IPS DF 4.7 (cell line): ENCODE measurements at regions not wholly inside any gene's neighbourhood (a gene's known extent, or its start where the extent isn't known, plus 50 kb on each side); places are given as distances from the start of the nearest gene placed in this dataset.
"Not testable (repeated sequence)": the region's sequence is repeated elsewhere in the genome, so short reads cannot be mapped to it uniquely, and the experiment has no call there.

ENCODE experiments used
- DNase-seq: peaks from one replicate; pipeline ENCODE4 v3.0.0-alpha.2; 2013; ENCODE audit warnings: low spot score; ENCODE audit errors: extremely low read depth

DNA sequence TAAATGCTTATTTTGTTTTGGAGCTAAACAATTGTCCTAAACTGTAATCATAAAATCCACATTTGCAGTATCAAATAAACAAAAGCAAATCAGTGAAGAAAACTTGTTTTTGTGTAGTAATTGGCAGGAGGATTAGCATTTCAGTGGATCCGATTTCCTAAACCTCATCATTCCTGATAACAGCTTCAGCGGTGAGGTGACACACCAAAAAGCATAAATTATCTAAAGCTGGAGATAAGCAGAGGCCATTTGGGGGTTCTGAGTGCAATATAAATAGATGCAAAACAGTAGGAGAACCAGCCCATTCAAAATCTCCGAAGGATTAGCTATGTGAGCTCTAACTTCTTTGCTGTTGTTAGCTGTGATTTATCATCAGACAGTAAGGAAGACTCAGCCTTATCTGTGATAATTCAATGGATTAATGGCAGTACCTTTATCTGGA, 235.8 kb downstream of the EPHA7 start:
- DNase-seq = no peak

GRCh38 chr6:93182938-93183479, 236.3 kb downstream of the EPHA7 start:
- no peak for DNase-seq

GRCh38 chr6:93177918-93178317, 241.4 kb downstream of the EPHA7 start:
- no peak for DNase-seq

DNA sequence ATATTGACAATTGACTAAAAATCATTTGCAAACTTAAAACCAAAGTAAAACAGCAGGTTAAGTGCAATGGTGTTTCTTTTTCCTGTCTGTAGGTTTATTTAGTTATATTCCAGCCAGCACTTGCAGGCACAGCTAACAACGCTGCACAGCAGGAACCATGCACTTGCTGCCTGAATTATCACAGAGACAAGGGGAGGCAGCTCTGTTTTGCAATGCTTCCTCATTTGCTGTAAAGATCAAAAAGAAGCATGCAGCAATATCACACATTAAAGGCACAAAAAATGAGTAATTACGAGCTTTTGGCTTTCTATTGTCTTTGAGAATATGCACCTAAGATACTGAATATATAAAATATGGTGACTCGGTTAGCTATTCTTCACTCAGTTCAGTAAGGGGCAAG, 241.9 kb downstream of the EPHA7 start:
- no peak for DNase-seq

DNA sequence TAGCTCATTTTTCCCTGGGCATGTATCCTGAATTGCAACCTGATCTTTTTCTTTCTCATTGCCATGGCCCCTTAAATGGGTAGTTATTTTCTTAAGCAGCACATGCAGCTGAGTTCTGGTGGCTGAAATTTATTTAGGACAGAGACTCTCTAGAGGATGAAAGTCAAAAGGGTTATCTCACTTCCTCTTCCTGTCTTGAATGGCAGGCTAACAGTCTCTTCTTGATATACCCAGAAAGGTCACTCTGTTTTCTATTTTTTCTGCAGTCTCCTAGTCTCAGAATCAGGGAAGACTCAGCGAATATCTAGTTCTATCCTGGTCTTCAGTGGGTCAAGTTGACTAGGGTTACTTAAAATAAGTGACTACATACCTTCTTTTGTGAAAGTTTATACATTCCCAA, 243.3 kb downstream of the EPHA7 start:
- DNase-seq = no peak

DNA sequence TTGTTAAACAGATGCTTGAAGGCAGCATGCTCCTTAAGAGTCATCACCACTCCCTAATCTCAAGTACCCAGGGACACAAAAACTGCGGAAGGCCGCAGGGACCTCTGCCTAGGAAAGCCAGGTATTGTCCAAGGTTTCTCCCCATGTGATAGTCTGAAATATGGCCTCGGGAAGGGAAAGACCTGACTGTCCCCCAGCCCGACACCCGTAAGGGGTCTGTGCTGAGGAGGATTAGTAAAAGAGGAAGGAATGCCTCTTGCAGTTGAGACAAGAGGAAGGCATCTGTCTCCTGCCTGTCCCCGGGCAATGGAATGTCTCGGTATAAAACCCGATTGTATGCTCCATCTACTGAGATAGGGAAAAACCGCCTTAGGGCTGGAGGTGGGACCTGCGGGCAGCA, 245.8 kb downstream of the EPHA7 start:
- not testable (repeated sequence) for DNase-seq

DNA sequence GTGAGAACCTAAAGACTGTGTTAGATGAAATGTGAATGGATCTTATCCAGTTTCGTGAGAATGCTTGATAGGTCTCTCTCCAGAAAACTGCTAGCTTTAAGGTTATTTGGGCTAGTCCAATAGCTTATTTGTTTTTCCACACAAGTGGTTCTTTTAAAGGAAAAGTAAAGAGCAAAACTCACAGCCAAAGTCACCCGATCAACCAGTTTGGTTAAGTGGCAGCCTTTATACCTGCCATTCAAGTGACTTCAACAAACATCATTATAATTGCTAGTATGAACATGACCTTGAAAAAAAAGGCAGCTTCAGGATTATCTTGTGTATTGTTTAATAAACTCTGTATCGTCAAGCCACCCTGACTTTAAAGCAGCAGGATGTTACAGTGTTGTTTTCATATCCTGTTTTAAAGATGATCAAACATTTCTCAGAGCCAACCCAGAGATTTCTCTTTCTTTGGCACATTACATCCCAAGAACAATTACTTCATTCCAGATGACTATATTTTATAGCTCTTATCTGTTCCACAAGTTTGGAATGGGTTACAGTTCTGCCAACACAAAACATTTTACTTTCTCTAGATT, 253.4 kb downstream of the EPHA7 start:
- DNase-seq = no peak

DNA sequence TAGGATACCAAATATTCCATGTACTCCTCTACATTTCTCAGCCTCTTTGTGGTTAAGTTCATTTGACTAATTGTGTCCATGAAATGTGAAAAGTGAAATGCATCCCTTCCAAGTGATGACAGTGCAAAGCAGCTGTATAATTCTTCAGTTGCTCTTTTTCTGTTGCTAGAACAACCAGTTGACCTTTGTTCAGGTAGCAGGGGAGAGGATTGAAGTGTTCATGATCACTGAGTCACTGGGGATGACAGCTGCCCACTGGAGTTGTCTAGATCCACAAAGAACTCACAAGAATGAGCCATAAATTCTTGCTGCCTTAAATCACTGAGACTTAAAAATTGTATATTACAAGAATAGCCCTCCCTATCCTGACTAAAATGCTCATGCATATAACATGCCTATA, 254.6 kb downstream of the EPHA7 start:
- DNase-seq = no peak

DNA sequence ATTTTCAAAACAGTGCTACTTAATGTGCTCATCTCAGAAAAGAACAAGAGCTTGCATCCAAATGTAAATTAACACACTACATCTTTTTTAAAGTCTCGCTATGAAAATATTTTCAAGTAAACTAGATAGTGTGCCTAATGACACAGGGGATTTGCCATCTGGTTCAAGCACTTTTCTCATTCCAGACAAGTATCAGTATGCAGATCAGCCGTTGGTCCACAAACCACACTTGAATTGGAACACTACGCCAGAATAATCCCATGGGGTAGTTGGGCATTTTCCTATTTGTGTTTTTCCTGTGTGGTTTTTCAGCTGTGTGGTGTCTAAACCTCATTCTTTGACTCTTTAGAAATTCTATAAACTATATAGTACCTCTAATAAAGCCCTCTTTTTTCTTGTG, 256.2 kb downstream of the EPHA7 start:
- DNase-seq = no peak

GRCh38 chr6:93139408-93140081, 279.8 kb downstream of the EPHA7 start:
- DNase-seq = no peak

DNA sequence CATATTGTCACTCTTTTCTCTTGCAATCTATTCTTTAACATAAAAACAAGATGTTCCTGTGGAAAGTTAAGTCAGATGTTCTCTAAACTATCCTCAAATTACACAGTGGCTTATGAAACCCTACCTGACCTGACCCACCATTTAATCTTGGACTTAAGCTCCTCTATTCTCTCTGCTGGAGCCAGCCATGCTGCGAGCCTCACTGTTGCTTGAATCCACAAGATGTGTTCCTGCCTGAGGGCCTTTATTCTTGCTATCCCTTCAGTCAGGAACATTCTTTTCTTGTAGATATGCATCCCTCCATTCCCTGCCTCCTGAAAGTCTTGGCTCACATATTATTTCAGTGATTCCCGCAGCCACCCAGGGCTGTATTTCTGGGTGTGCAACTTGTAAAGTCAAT, 283.2 kb downstream of the EPHA7 start:
- DNase-seq = no peak

DNA sequence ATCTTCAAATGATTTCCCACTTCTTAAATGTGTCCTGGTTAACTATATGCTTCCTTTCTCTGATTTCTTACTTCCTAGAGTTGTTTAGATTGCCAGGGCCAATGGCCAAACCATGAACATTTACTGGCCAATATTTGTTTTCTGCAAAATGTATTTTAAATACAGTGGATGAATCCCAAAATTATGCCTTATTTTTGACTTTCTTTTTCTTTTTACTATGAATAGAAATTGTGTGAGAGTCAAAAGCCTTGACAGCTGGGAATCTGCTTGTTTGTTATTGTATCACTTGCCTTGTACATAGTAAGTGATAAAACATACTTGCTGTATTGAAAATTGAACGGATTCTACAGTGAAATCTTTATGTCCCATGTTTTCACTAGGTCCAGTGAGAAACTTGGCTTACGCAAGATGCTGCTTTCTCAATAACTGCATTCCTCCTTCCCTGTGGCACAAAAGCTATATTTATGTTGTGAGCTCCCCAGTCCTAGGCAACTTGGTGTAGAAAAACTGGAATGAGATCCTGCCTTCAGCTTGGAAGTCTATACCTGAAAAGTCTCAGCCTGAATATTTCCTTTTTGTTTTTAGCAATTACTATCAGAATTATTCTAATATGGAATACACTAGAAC, 295.2 kb downstream of the EPHA7 start:
- no peak for DNase-seq

GRCh38 chr6:93123585-93123984, 295.8 kb downstream of the EPHA7 start:
- no peak for DNase-seq

DNA sequence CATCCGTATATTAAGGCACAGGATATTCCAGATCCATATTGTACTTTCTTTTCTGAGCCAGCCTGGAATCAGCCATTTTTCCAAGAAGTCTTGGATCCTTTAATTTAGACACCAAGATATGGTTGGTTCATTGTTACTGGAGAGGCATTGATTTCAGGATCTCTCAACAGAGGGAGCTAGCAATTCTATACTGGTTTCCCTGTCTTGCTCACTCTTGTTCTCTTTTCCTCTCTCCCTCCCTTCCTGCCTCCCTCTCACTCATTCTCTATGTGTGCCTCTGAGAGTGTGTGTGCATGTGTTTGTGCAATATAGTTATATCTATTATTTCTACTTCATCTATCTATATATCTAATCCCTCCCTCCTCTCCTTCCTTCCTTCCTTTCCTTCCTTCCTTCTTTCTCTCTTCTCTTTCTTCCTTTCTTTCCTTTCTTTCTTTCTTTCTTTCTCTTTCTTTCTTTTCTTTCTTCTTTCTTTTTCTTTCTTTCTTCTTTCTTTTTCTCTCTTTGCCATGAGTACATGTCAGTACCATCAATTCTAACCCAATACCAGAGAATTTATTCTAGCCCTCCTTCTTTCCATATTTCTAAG, 299.1 kb downstream of the EPHA7 start:
- no peak for DNase-seq

DNA sequence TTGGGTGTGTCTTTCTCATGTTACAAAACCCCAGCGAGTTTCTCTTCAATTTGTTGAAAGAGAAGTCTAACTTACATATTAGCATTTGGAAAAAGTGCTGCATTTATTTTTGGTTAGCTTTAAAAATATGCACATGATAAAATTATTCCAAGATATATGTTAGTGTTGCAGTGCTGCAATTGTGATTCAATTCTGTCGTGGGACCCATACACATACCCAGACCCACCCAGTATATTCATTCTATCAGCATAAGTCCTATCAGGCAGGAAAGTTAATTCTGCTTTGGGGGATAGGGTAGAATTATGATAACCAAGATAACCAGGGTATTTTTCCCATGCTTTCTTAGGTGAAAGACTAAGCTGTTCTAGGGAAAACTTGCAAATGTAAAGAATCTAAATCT, 313.5 kb downstream of the EPHA7 start:
- DNase-seq = no peak

DNA sequence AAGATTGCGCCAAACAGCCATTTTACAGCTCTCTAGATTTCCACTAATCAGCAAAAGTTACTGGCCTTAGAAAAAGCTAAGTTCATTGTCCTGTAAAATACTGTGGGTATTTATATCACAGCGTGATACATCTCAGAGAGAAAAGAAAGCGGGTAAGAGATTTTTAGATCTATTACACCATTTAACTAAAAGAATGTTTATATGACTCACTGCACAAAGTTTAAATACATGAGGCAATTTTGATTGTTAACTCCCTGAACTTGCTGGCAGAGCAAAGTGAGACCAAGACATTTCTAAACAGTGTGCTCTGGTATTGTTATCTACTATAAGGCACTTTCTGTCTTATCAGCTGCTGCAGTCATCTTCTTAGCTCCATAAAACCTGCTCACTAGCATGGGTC, 314.3 kb downstream of the EPHA7 start:
- DNase-seq = no peak

- no peak for DNase-seq
Measured at GRCh38 chr6:93104195-93104817, 315.1 kb downstream of the EPHA7 start.

GRCh38 chr6:93088621-93089501, 330.5 kb downstream of the EPHA7 start:
- no peak for DNase-seq

- DNase-seq = no peak
Measured at GRCh38 chr6:93087606-93088005, 331.8 kb downstream of the EPHA7 start.

DNA sequence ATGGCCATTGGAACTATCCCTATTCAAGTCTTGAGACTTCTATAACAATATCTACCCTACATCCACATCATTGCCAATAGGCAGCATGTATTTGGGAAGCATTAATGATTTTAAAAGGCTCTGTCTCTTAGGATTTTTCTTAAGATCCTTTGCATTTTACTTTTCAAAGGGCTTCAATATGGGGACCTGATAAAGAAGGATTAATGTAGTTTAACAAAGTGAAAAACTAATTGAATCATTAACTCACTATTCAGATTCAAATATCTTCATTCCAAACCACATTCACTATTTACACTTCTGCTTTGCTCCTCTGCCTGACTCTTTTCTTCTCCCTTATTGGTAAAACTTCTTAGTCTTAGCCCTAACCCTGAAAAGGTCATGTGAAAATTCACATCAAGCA, 333.0 kb downstream of the EPHA7 start:
- DNase-seq = no peak
